ENCODE measurements at regions not wholly inside any gene's neighbourhood (a gene's known extent, or its start where the extent isn't known, plus 50 kb on each side); places are given as distances from the start of the nearest gene placed in this dataset.

DNA sequence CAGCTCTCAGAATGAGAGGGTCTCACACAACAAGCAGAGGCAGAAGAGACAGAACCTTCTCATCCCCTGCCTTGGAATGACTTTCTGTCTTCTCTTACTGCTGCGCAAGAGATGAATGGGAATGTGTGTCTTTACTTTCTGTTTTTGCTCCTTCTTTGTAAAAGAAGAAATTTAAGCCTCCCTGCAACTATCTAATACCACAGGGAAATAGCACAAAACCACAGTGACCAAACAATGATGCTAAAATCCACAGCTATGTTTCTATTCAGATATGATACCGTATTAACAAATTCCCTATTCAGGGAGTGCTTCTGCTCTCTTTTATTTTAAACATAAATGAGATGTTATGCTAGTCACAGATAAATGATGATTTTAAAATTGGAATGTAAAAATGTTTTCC lies 173.8 kb upstream of the RAI2 start:
- Histone ChIP-seq H3K4me3 (ENCODE audit: low read length) (no peak overlapping the region), H3K9me3 (ENCODE audit: low read length) (no peaks in the 10 kb centered on the region), H4K20me1 (ENCODE audit: insufficient read depth) (no peaks in the 10 kb centered on the region), H3K9me2 (ENCODE audit: insufficient read depth, low read length) (no peaks in the 10 kb centered on the region), H3K36me3 (ENCODE audit: insufficient read depth, low read length) (no peaks in the 10 kb centered on the region), H3K27ac (ENCODE audit: low read length) (no peak overlapping the region), H2AFZ (ENCODE audit: low read depth, low read length) (no peak overlapping the region), H3K27me3 (ENCODE audit: insufficient read depth, low read depth, low read length) (no peaks in the 10 kb centered on the region), H3K9ac (ENCODE audit: low read length) (no peak overlapping the region), H3K4me2 (ENCODE audit: low read length) (no peak overlapping the region), H3K79me2 (replicated peaks; ENCODE audit: insufficient read depth, low read length) (no peaks in the 10 kb centered on the region), H3F3A (ENCODE audit: insufficient read depth, low read length, poor library complexity, severe bottlenecking) (no peaks in the 10 kb centered on the region)
- TF ChIP-seq MXI1 (conservative IDR thresholded peaks at IDR 0.05; ENCODE audit: poor library complexity, severe bottlenecking), result no peak
- TF ChIP-seq POLR2AphosphoS5 (IDR thresholded peaks at IDR 0.05), result no peak
- TF ChIP-seq, protein P1, sequence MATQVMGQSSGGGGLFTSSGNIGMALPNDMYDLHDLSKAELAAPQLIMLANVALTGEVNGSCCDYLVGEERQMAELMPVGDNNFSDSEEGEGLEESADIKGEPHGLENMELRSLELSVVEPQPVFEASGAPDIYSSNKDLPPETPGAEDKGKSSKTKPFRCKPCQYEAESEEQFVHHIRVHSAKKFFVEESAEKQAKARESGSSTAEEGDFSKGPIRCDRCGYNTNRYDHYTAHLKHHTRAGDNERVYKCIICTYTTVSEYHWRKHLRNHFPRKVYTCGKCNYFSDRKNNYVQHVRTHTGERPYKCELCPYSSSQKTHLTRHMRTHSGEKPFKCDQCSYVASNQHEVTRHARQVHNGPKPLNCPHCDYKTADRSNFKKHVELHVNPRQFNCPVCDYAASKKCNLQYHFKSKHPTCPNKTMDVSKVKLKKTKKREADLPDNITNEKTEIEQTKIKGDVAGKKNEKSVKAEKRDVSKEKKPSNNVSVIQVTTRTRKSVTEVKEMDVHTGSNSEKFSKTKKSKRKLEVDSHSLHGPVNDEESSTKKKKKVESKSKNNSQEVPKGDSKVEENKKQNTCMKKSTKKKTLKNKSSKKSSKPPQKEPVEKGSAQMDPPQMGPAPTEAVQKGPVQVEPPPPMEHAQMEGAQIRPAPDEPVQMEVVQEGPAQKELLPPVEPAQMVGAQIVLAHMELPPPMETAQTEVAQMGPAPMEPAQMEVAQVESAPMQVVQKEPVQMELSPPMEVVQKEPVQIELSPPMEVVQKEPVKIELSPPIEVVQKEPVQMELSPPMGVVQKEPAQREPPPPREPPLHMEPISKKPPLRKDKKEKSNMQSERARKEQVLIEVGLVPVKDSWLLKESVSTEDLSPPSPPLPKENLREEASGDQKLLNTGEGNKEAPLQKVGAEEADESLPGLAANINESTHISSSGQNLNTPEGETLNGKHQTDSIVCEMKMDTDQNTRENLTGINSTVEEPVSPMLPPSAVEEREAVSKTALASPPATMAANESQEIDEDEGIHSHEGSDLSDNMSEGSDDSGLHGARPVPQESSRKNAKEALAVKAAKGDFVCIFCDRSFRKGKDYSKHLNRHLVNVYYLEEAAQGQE (IDR thresholded peaks at IDR 0.05; ENCODE audit: borderline replicate concordance), result no peak
- TF ChIP-seq SMC3 (conservative IDR thresholded peaks at IDR 0.05; ENCODE audit: poor library complexity), result no peak
- TF ChIP-seq, protein P2, sequence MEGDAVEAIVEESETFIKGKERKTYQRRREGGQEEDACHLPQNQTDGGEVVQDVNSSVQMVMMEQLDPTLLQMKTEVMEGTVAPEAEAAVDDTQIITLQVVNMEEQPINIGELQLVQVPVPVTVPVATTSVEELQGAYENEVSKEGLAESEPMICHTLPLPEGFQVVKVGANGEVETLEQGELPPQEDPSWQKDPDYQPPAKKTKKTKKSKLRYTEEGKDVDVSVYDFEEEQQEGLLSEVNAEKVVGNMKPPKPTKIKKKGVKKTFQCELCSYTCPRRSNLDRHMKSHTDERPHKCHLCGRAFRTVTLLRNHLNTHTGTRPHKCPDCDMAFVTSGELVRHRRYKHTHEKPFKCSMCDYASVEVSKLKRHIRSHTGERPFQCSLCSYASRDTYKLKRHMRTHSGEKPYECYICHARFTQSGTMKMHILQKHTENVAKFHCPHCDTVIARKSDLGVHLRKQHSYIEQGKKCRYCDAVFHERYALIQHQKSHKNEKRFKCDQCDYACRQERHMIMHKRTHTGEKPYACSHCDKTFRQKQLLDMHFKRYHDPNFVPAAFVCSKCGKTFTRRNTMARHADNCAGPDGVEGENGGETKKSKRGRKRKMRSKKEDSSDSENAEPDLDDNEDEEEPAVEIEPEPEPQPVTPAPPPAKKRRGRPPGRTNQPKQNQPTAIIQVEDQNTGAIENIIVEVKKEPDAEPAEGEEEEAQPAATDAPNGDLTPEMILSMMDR (IDR thresholded peaks at IDR 0.05; ENCODE audit: poor library complexity, severe bottlenecking), result no peak
- TF ChIP-seq EZH2 (IDR thresholded peaks at IDR 0.05; ENCODE audit: borderline replicate concordance, insufficient read depth, low read length, poor library complexity, severe bottlenecking), result no peak
- no peak for TF ChIP-seq EP300 (conservative IDR thresholded peaks at IDR 0.05; ENCODE audit: poor library complexity, severe bottlenecking)
- no peak for TF ChIP-seq TAF1 (IDR thresholded peaks at IDR 0.05; ENCODE audit: low read depth)
- TF ChIP-seq RAD21 (conservative IDR thresholded peaks at IDR 0.05), result no peak

DNA sequence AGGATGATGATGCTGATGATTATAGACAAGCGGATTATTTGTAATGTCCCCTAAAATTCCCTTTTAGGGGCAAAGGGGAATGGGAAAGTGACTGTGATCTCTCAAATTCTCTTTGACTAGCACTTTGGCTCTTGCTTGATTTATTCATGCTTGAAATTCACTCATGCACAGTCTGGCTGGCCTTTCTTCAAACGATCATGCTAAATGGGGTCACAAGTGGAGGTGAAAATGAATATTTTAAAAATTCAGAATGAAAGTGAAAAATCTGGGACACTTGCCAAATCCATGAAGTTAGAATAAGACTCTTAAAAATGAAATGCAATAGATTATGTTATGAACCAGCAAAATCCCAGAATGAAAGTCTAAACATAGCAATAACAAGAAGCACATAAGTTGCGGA lies 173.4 kb upstream of the RAI2 start:
- Histone ChIP-seq H3K36me3 (ENCODE audit: insufficient read depth, low read length) (no peaks in the 10 kb centered on the region), H4K20me1 (ENCODE audit: insufficient read depth) (no peaks in the 10 kb centered on the region), H2AFZ (ENCODE audit: low read depth, low read length) (no peak overlapping the region), H3F3A (ENCODE audit: insufficient read depth, low read length, poor library complexity, severe bottlenecking) (no peaks in the 10 kb centered on the region), H3K4me3 (ENCODE audit: low read length) (no peak overlapping the region), H3K27ac (ENCODE audit: low read length) (no peak overlapping the region), H3K9me3 (ENCODE audit: low read length) (no peaks in the 10 kb centered on the region), H3K9ac (ENCODE audit: low read length) (no peak overlapping the region), H3K79me2 (replicated peaks; ENCODE audit: insufficient read depth, low read length) (no peaks in the 10 kb centered on the region), H3K9me2 (ENCODE audit: insufficient read depth, low read length) (no peaks in the 10 kb centered on the region), H3K4me2 (ENCODE audit: low read length) (no peak overlapping the region), H3K27me3 (ENCODE audit: insufficient read depth, low read depth, low read length) (no peaks in the 10 kb centered on the region)
- TF ChIP-seq EP300 (conservative IDR thresholded peaks at IDR 0.05; ENCODE audit: poor library complexity, severe bottlenecking), result no peak
- no peak for TF ChIP-seq SMC3 (conservative IDR thresholded peaks at IDR 0.05; ENCODE audit: poor library complexity)
- TF ChIP-seq TAF1 (IDR thresholded peaks at IDR 0.05; ENCODE audit: low read depth), result no peak
- no peak for TF ChIP-seq MXI1 (conservative IDR thresholded peaks at IDR 0.05; ENCODE audit: poor library complexity, severe bottlenecking)
